H9 (cell line): ENCODE measurements at regions not wholly inside any gene's neighbourhood (a gene's known extent, or its start where the extent isn't known, plus 50 kb on each side); places are given as distances from the start of the nearest gene placed in this dataset.

Source experiments
- DNase-seq: peaks from one replicate; pipeline ENCODE4 v3.0.0-alpha.2; 2017
- H2AFZ ChIP-seq: one replicate; pipeline ENCODE4 v1.6.1; 2013; ENCODE audit warnings: mild to moderate bottlenecking, low read length, control low read depth, moderate library complexity
- H2AK5ac ChIP-seq: 2 replicates; pipeline ENCODE4 v1.6.1; 2013; ENCODE audit warnings: low read length, control low read depth, mixed read lengths; ENCODE audit not compliant: insufficient read length
- H2BK120ac ChIP-seq: one replicate; pipeline ENCODE4 v1.6.1; 2013; ENCODE audit warnings: low read depth, mild to moderate bottlenecking, low read length, control low read depth, inconsistent platforms; ENCODE audit not compliant: poor library complexity, severe bottlenecking
- H2BK12ac ChIP-seq: 2 replicates; pipeline ENCODE4 v1.6.1; 2013; ENCODE audit warnings: low read length, control low read depth, mixed read lengths, low read depth; ENCODE audit not compliant: insufficient read length
- H2BK15ac ChIP-seq: 2 replicates; pipeline ENCODE4 v1.6.1; 2013; ENCODE audit warnings: low read depth, low read length, control low read depth
- H2BK20ac ChIP-seq: one replicate; pipeline ENCODE4 v1.6.1; 2013; ENCODE audit warnings: low read depth, mild to moderate bottlenecking, low read length, control low read depth, inconsistent platforms; ENCODE audit not compliant: poor library complexity, severe bottlenecking
- H2BK5ac ChIP-seq: 2 replicates; pipeline ENCODE4 v1.6.1; 2013; ENCODE audit warnings: low read length, control low read depth, mixed read lengths; ENCODE audit not compliant: insufficient read length
- H3K14ac ChIP-seq: 2 replicates; pipeline ENCODE4 v1.6.1; 2013; ENCODE audit warnings: low read length, control low read depth; ENCODE audit not compliant: insufficient read depth
- H3K18ac ChIP-seq: 2 replicates; pipeline ENCODE4 v1.6.1; 2013; ENCODE audit warnings: low read depth, mild to moderate bottlenecking, mixed read lengths, low read length, control low read depth; ENCODE audit not compliant: insufficient read length
- H3K23ac ChIP-seq: 2 replicates; pipeline ENCODE4 v1.6.1; 2013; ENCODE audit warnings: low read length, control low read depth, mixed read lengths, low read depth; ENCODE audit not compliant: insufficient read length
- H3K23me2 ChIP-seq: 2 replicates; pipeline ENCODE4 v1.6.1; 2013; ENCODE audit warnings: low read depth, mild to moderate bottlenecking, mixed read lengths, low read length, control low read depth; ENCODE audit not compliant: insufficient read length, poor library complexity, severe bottlenecking
- H3K27ac ChIP-seq: 2 replicates; pipeline ENCODE4 v1.5.1; 2013; ENCODE audit warnings: low read length, control low read depth, mixed read lengths, low read depth; ENCODE audit not compliant: insufficient read length
- H3K27me3 ChIP-seq: 2 replicates; pipeline ENCODE4 v1.6.1; 2013; ENCODE audit warnings: low read length, control low read depth, inconsistent platforms; ENCODE audit not compliant: insufficient read depth
- H3K4ac ChIP-seq: 2 replicates; pipeline ENCODE4 v1.6.1; 2013; ENCODE audit warnings: low read depth, mild to moderate bottlenecking, control low read depth, inconsistent platforms, low read length, moderate library complexity
- H3K4me1 ChIP-seq: 2 replicates; pipeline ENCODE4 v1.6.1; 2013; ENCODE audit warnings: low read length, control low read depth, inconsistent platforms; ENCODE audit not compliant: insufficient read depth
- H3K4me2 ChIP-seq: 2 replicates; pipeline ENCODE4 v1.6.1; 2013; ENCODE audit warnings: low read length, control low read depth, mixed read lengths; ENCODE audit not compliant: insufficient read length, insufficient read depth
- H3K56ac ChIP-seq: 2 replicates; pipeline ENCODE4 v1.6.1; 2013; ENCODE audit warnings: low read depth, mild to moderate bottlenecking, mixed read lengths, low read length, control low read depth; ENCODE audit not compliant: insufficient read length
- H3K79me1 ChIP-seq: 2 replicates; pipeline ENCODE4 v1.6.1; 2013; ENCODE audit warnings: low read depth, mild to moderate bottlenecking, moderate library complexity, low read length, control low read depth, inconsistent platforms; ENCODE audit not compliant: insufficient read depth, poor library complexity, severe bottlenecking
- H3K79me2 ChIP-seq: 2 replicates; pipeline ENCODE4 v1.6.1; 2013; ENCODE audit warnings: low read length, control low read depth, inconsistent platforms; ENCODE audit not compliant: insufficient read depth
- H3K9ac ChIP-seq: 2 replicates; pipeline ENCODE4 v1.6.1; 2013; ENCODE audit warnings: low read length, control low read depth, mixed read lengths; ENCODE audit not compliant: insufficient read length; ENCODE audit errors: extremely low read depth
- H3K9me3 ChIP-seq: one replicate; pipeline ENCODE4 v1.6.1; 2013; ENCODE audit warnings: low read depth, low read length, inconsistent platforms; ENCODE audit not compliant: control insufficient read depth
- H3T11ph ChIP-seq: one replicate; pipeline ENCODE4 v1.6.1; 2013; ENCODE audit warnings: mild to moderate bottlenecking, low read length, control low read depth, inconsistent platforms
- H4K20me1 ChIP-seq: one replicate; pipeline ENCODE4 v1.6.1; 2013; ENCODE audit not compliant: control insufficient read depth, insufficient read length, insufficient read depth
- H4K5ac ChIP-seq: 2 replicates; pipeline ENCODE4 v1.6.1; 2013; ENCODE audit warnings: low read depth, mild to moderate bottlenecking, mixed read lengths, low read length, control low read depth; ENCODE audit not compliant: insufficient read length
- H4K8ac ChIP-seq: replicated peaks from 2 replicates; pipeline ENCODE4 v1.6.1; 2013; ENCODE audit warnings: low read length, control low read depth, mixed read lengths, low read depth; ENCODE audit not compliant: insufficient read length
- H4K91ac ChIP-seq: 2 replicates; pipeline ENCODE4 v1.6.1; 2013; ENCODE audit warnings: low read depth, mild to moderate bottlenecking, moderate library complexity, mixed read lengths, low read length, control low read depth; ENCODE audit not compliant: insufficient read length
- H3K27ac Mint-ChIP-seq, 3 experiments: 2 replicates in 2 of 3; 3 replicates in 1 of 3; pipeline ENCODE4 v1.8.0; 2020 to 2021; ENCODE audit warnings: mixed read lengths in 3 of 3, mild to moderate bottlenecking in 1 of 3, moderate library complexity in 1 of 3
- H3K27me3 Mint-ChIP-seq: 2 replicates; pipeline ENCODE4 v1.8.0; 2021; ENCODE audit warnings: low read depth, mild to moderate bottlenecking, moderate library complexity, mixed read lengths
- H3K36me3 Mint-ChIP-seq, 3 experiments: 2 replicates in 2 of 3; 3 replicates in 1 of 3; pipeline ENCODE4 v1.8.0; 2020 to 2021; ENCODE audit warnings: low read depth in 3 of 3, mixed read lengths in 3 of 3; ENCODE audit not compliant: insufficient read depth in 1 of 3
- H3K4me1 Mint-ChIP-seq, 2 experiments: 2 replicates each; pipeline ENCODE4 v1.8.0; 2020; ENCODE audit warnings: mixed read lengths in 2 of 2
- H3K4me3 Mint-ChIP-seq, 2 experiments: 2 replicates in 1 of 2; 3 replicates in 1 of 2; pipeline ENCODE4 v1.8.0; 2020 to 2021; ENCODE audit warnings: mild to moderate bottlenecking in 2 of 2, mixed read lengths in 2 of 2, moderate library complexity in 1 of 2
- H3K9me3 Mint-ChIP-seq, 2 experiments: 2 replicates in 1 of 2; 3 replicates in 1 of 2; pipeline ENCODE4 v1.8.0; 2020; ENCODE audit warnings: mild to moderate bottlenecking in 2 of 2, mixed read lengths in 2 of 2, moderate library complexity in 1 of 2
- CTCF ChIP-seq: fragments of 200-600 bp; sonication (generic); conservative IDR thresholded peaks from 3 replicates; pipeline ENCODE4 v1.8.0; 2021; ENCODE audit warnings: antibody characterized with exemption, mild to moderate bottlenecking

GRCh38 chrX:142680038-142680437, 345.7 kb upstream of the SPANXN4 start:
- H4K20me1 ChIP-seq: no peaks in the 10 kb centered on the region
- no peak overlapping the region for H2BK15ac ChIP-seq
- no peak overlapping the region for H3K23ac ChIP-seq
- no peaks in the 10 kb centered on the region for H3K27me3 ChIP-seq
- no peaks in the 10 kb centered on the region for H3K27me3 Mint-ChIP-seq
- no peak overlapping the region for H3K4me3 Mint-ChIP-seq
- no peak overlapping the region for H2BK120ac ChIP-seq
- no peak overlapping the region for H3K4me2 ChIP-seq
- no peaks in the 10 kb centered on the region for H3K4me1 Mint-ChIP-seq
- TF ChIP-seq CTCF: no peak
- H2BK12ac ChIP-seq: no peak overlapping the region
- H3K79me1 ChIP-seq: no peaks in the 10 kb centered on the region
- H3K36me3 Mint-ChIP-seq: no peaks in the 10 kb centered on the region; a peak in 2 of 7 replicates
- no peak overlapping the region for H4K91ac ChIP-seq
- H3K4me1 ChIP-seq: no peaks in the 10 kb centered on the region
- no peak overlapping the region for H2BK5ac ChIP-seq
- H4K5ac ChIP-seq: no peak overlapping the region
- no peak for DNase-seq
- no peaks in the 10 kb centered on the region for H3K79me2 ChIP-seq
- no peak overlapping the region for H2AK5ac ChIP-seq
- H4K8ac ChIP-seq: no peak overlapping the region
- H3K9ac ChIP-seq: no peak overlapping the region
- no peak overlapping the region for H3K18ac ChIP-seq
- H2BK20ac ChIP-seq: no peak overlapping the region
- H3K56ac ChIP-seq: no peak overlapping the region
- no peak overlapping the region for H3K4ac ChIP-seq
- no peak overlapping the region for H3K27ac Mint-ChIP-seq
- no peaks in the 10 kb centered on the region for H3K23me2 ChIP-seq
- H3T11ph ChIP-seq: no peak overlapping the region
- peaks cover 54 to 57% of the 10 kb centered on the region in 2 experiments for H3K9me3 Mint-ChIP-seq
- H2AFZ ChIP-seq: no peak overlapping the region
- no peak overlapping the region for H3K14ac ChIP-seq
- H3K9me3 ChIP-seq: no peaks in the 10 kb centered on the region
- H3K27ac ChIP-seq: no peak overlapping the region
